K562 (cell line): ENCODE measurements at regions not wholly inside any gene's neighbourhood (a gene's known extent, or its start where the extent isn't known, plus 50 kb on each side); places are given as distances from the start of the nearest gene placed in this dataset.

Experiments
- ADNP ChIP-seq: fragments of 200-800 bp; sonication (Bioruptor generic); IDR thresholded peaks from 2 replicates; pipeline ENCODE4 v1.6.1; 2016; ENCODE audit warnings: missing genetic modification characterization, missing compliant biosample characterization
- FOXK1 ChIP-seq: sonication (generic); formaldehyde crosslinking; IDR thresholded peaks from 2 replicates; pipeline ENCODE4 v1.8.0; 2022; ENCODE audit warnings: missing genetic modification reagents, mild to moderate bottlenecking, borderline replicate concordance
- HES1 ChIP-seq: fragments of 450-650 bp; IDR thresholded peaks from 2 replicates; pipeline ENCODE4 v1.6.1; 2016; ENCODE audit warnings: low read depth, mild to moderate bottlenecking, moderate library complexity
- MEIS2 ChIP-seq: fragments of 450-650 bp; IDR thresholded peaks from 2 replicates; pipeline ENCODE4 v1.6.1; 2014; ENCODE audit warnings: mild to moderate bottlenecking; ENCODE audit not compliant: partially characterized antibody
- NBN ChIP-seq: fragments of 450-650 bp; IDR thresholded peaks from 2 replicates; pipeline ENCODE4 v1.6.1; 2016; ENCODE audit warnings: low read depth, mild to moderate bottlenecking
- NELFE ChIP-seq: IDR thresholded peaks from 2 replicates; pipeline ENCODE4 v1.6.1; 2011; ENCODE audit warnings: mild to moderate bottlenecking; ENCODE audit not compliant: insufficient read depth, insufficient read length
- NR2C1 ChIP-seq, 2 experiments: fragments of 450-650 bp; IDR thresholded peaks; 2 replicates each; pipeline ENCODE4 v1.6.1; 2017; ENCODE audit warnings: mild to moderate bottlenecking in 2 of 2, antibody characterized with exemption in 1 of 2, inconsistent platforms in 1 of 2, missing compliant biosample characterization in 1 of 2, missing genetic modification characterization in 1 of 2
- PBX2 ChIP-seq, 2 experiments: IDR thresholded peaks in 1 of 2; conservative IDR thresholded peaks in 1 of 2; 2 replicates each; pipeline ENCODE4 v1.6.1; 2016; ENCODE audit warnings: low read depth in 2 of 2, mild to moderate bottlenecking in 1 of 2, missing compliant biosample characterization in 1 of 2, missing genetic modification characterization in 1 of 2, moderate library complexity in 1 of 2
- RCOR1 ChIP-seq, 2 experiments: IDR thresholded peaks; 2 replicates each; pipeline ENCODE4 v1.6.1; 2012; ENCODE audit warnings: low read depth in 2 of 2, low read length in 2 of 2, borderline replicate concordance in 1 of 2, improper control_type of control experiment in 1 of 2
- SMAD4 ChIP-seq: fragments of 250-450 bp; sonication (Bioruptor Pico); conservative IDR thresholded peaks from 2 replicates; pipeline ENCODE4 v1.8.0; 2021; ENCODE audit warnings: inconsistent platforms, mild to moderate bottlenecking, moderate library complexity
- TAF7 ChIP-seq: fragments of 450-650 bp; IDR thresholded peaks from 2 replicates; pipeline ENCODE4 v1.6.1; 2016; ENCODE audit warnings: missing genetic modification characterization, missing compliant biosample characterization
- TF ChIP-seq, protein P1 (sequence below): sonication (generic); formaldehyde crosslinking; IDR thresholded peaks from 2 replicates; pipeline ENCODE4 v1.8.0; 2022; ENCODE audit warnings: missing genetic modification reagents, mild to moderate bottlenecking, borderline replicate concordance
- TF ChIP-seq, protein P2 (sequence below): fragments of 250-450 bp; sonication (Bioruptor Pico); IDR thresholded peaks from 2 replicates; pipeline ENCODE4 v1.4.0; 2020

GRCh38 chr17:62179525-62180161 is 114.6 kb upstream of the MED13 start (continued):
- TF ChIP-seq, protein P1, sequence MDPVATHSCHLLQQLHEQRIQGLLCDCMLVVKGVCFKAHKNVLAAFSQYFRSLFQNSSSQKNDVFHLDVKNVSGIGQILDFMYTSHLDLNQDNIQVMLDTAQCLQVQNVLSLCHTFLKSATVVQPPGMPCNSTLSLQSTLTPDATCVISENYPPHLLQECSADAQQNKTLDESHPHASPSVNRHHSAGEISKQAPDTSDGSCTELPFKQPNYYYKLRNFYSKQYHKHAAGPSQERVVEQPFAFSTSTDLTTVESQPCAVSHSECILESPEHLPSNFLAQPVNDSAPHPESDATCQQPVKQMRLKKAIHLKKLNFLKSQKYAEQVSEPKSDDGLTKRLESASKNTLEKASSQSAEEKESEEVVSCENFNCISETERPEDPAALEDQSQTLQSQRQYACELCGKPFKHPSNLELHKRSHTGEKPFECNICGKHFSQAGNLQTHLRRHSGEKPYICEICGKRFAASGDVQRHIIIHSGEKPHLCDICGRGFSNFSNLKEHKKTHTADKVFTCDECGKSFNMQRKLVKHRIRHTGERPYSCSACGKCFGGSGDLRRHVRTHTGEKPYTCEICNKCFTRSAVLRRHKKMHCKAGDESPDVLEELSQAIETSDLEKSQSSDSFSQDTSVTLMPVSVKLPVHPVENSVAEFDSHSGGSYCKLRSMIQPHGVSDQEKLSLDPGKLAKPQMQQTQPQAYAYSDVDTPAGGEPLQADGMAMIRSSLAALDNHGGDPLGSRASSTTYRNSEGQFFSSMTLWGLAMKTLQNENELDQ = no peak
- TF ChIP-seq TAF7 (tag) (no peak), PBX2 (CRISPR knock-in tag; IDR thresholded peaks at IDR 0.05; ENCODE audit: low read depth) (peak; percentile 34), PBX2 (tag; conservative IDR thresholded peaks at IDR 0.05; ENCODE audit: low read depth) (peak; percentile 64), ADNP (tag) (peak; percentile 55; the same call in 1 of the 2 replicates), MEIS2 (peak; percentile 87), RCOR1 (IDR thresholded peaks at IDR 0.05; ENCODE audit: borderline replicate concordance in 1 of 2, low read depth in 2 of 2, low read length in 2 of 2) (peak in 1 of 2 experiments; percentile 74; a peak in 1 of 4 replicates), HES1 (no peak), NR2C1 (IDR thresholded peaks at IDR 0.05) (no peak), NR2C1 (tag; IDR thresholded peaks at IDR 0.05) (peak; percentile 61; the same call in 1 of the 2 replicates), NBN (no peak), SMAD4 (CRISPR knock-in tag) (peak; percentile 67; the same call in 1 of the 2 replicates), FOXK1 (CRISPR knock-in tag) (no peak), NELFE (no peak)
- TF ChIP-seq, protein P2, sequence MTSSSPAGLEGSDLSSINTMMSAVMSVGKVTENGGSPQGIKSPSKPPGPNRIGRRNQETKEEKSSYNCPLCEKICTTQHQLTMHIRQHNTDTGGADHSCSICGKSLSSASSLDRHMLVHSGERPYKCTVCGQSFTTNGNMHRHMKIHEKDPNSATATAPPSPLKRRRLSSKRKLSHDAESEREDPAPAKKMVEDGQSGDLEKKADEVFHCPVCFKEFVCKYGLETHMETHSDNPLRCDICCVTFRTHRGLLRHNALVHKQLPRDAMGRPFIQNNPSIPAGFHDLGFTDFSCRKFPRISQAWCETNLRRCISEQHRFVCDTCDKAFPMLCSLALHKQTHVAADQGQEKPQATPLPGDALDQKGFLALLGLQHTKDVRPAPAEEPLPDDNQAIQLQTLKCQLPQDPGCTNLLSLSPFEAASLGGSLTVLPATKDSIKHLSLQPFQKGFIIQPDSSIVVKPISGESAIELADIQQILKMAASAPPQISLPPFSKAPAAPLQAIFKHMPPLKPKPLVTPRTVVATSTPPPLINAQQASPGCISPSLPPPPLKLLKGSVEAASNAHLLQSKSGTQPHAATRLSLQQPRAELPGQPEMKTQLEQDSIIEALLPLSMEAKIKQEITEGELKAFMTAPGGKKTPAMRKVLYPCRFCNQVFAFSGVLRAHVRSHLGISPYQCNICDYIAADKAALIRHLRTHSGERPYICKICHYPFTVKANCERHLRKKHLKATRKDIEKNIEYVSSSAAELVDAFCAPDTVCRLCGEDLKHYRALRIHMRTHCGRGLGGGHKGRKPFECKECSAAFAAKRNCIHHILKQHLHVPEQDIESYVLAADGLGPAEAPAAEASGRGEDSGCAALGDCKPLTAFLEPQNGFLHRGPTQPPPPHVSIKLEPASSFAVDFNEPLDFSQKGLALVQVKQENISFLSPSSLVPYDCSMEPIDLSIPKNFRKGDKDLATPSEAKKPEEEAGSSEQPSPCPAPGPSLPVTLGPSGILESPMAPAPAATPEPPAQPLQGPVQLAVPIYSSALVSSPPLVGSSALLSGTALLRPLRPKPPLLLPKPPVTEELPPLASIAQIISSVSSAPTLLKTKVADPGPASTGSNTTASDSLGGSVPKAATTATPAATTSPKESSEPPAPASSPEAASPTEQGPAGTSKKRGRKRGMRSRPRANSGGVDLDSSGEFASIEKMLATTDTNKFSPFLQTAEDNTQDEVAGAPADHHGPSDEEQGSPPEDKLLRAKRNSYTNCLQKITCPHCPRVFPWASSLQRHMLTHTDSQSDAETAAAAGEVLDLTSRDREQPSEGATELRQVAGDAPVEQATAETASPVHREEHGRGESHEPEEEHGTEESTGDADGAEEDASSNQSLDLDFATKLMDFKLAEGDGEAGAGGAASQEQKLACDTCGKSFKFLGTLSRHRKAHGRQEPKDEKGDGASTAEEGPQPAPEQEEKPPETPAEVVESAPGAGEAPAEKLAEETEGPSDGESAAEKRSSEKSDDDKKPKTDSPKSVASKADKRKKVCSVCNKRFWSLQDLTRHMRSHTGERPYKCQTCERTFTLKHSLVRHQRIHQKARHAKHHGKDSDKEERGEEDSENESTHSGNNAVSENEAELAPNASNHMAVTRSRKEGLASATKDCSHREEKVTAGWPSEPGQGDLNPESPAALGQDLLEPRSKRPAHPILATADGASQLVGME (CRISPR knock-in tag) = no peak
